Thyroid gland (tissue), 4 donors: ENCODE measurements at regions not wholly inside any gene's neighbourhood (a gene's known extent, or its start where the extent isn't known, plus 50 kb on each side); places are given as distances from the start of the nearest gene placed in this dataset.

Source experiments
- CTCF ChIP-seq, 6 experiments: fragments of 200-600 bp in 3 of 6; fragments of 450-650 bp in 3 of 6; sonication (generic) in 3 of 6; IDR thresholded peaks; one replicate each; pipeline ENCODE4 v1.5.1; 2016 to 2019; ENCODE audit warnings: antibody characterized with exemption in 6 of 6, mild to moderate bottlenecking in 2 of 6, inconsistent platforms in 1 of 6, moderate library complexity in 1 of 6
- POLR2A ChIP-seq, 2 donors: fragments of 450-650 bp; IDR thresholded peaks; one replicate each; pipeline ENCODE4 v1.6.1; 2017; ENCODE audit warnings: antibody characterized with exemption in 2 of 2, mild to moderate bottlenecking in 2 of 2, moderate library complexity in 1 of 2

- no peak for TF ChIP-seq CTCF (IDR thresholded peaks at IDR 0.05)
- no peak for TF ChIP-seq POLR2A (IDR thresholded peaks at IDR 0.05)
Measured at GRCh38 chr5:39815711-39816110, 390.9 kb upstream of the DAB2 start.
